Erythroblast (primary cell): ENCODE measurements at regions not wholly inside any gene's neighbourhood (a gene's known extent, or its start where the extent isn't known, plus 50 kb on each side); places are given as distances from the start of the nearest gene placed in this dataset.
A peak's percentile ranks its signal among the peaks of the same experiment; 100 is the strongest.

Source experiments
- DNase-seq, 2 experiments: peaks; one replicate each; lab custom pipeline; 2025; lab: John Stamatoyannopoulos, UW
- GATA1 ChIP-seq: IDR thresholded peaks from 2 replicates; pipeline ENCODE4 v1.6.1; 2011; ENCODE audit warnings: low read depth, mild to moderate bottlenecking, control low read depth, low read length, moderate library complexity
- POLR2A ChIP-seq: IDR thresholded peaks from 2 replicates; pipeline ENCODE4 v1.6.1; 2011; ENCODE audit warnings: mild to moderate bottlenecking, low read length

GRCh38 chr2:23273786-23274185 lies 111.2 kb upstream of the KLHL29 start:
- no peak for DNase-seq
- TF ChIP-seq POLR2A (no peak), GATA1 (no peak)

GRCh38 chr2:23280401-23280800 lies 104.6 kb upstream of the KLHL29 start:
- no peak for DNase-seq
- TF ChIP-seq GATA1 = no peak
- TF ChIP-seq POLR2A = no peak

- DNase-seq = peak in 1 of 2 experiments; percentile 19
- no peak for TF ChIP-seq POLR2A
- TF ChIP-seq GATA1 = no peak
These were observed 101.3 kb upstream of the KLHL29 start for GRCh38 chr2:23283653-23284052.

GRCh38 chr2:23285091-23285800 lies 99.7 kb upstream of the KLHL29 start:
- TF ChIP-seq GATA1 (no peak), POLR2A (no peak)
- no peak for DNase-seq

- no peak for DNase-seq
- TF ChIP-seq POLR2A (no peak), GATA1 (no peak)
These were observed 98.8 kb upstream of the KLHL29 start for GRCh38 chr2:23286031-23286757.

GRCh38 chr2:23286758-23287704 lies 97.9 kb upstream of the KLHL29 start:
- TF ChIP-seq GATA1 = no peak
- no peak for TF ChIP-seq POLR2A
- DNase-seq = no peak

- DNase-seq = no peak
- no peak for TF ChIP-seq GATA1
These were observed 95.3 kb upstream of the KLHL29 start for GRCh38 chr2:23289671-23290070.

- no peak for TF ChIP-seq GATA1
- no peak for TF ChIP-seq POLR2A
- DNase-seq = no peak
These were observed 93.7 kb upstream of the KLHL29 start for GRCh38 chr2:23291239-23291638.

GRCh38 chr2:23292024-23292423 lies 93.0 kb upstream of the KLHL29 start:
- peak in 1 of 2 experiments; percentile 2 for DNase-seq
- TF ChIP-seq GATA1 (no peak), POLR2A (no peak)

- TF ChIP-seq GATA1 (no peak), POLR2A (no peak)
- DNase-seq = no peak
These were observed 91.9 kb upstream of the KLHL29 start for GRCh38 chr2:23293063-23293462.

- DNase-seq = no peak
- TF ChIP-seq POLR2A = no peak
- no peak for TF ChIP-seq GATA1
These were observed 91.2 kb upstream of the KLHL29 start for GRCh38 chr2:23293731-23294130.

- TF ChIP-seq GATA1 (no peak), POLR2A (no peak)
- DNase-seq = peak in 1 of 2 experiments; percentile 2
These were observed 90.7 kb upstream of the KLHL29 start for GRCh38 chr2:23294238-23294637.

- no peak for TF ChIP-seq GATA1
- no peak for TF ChIP-seq POLR2A
- DNase-seq = no peak
These were observed 88.3 kb upstream of the KLHL29 start for GRCh38 chr2:23296691-23297090.
